NCI-H345 treated with DMSO at 0.1 percent for 48 hours (cell line): ENCODE measurements at regions not wholly inside any gene's neighbourhood (a gene's known extent, or its start where the extent isn't known, plus 50 kb on each side); places are given as distances from the start of the nearest gene placed in this dataset.

Source experiments
- DNase-seq: peaks from one replicate; lab custom pipeline; 2025; ENCODE audit not compliant: unreplicated experiment; lab: John Stamatoyannopoulos, UW

GRCh38 chr7:79590391-79590790, 136.9 kb upstream of the MAGI2 start:
- DNase-seq, result no peak

GRCh38 chr7:79570903-79571302, 117.4 kb upstream of the MAGI2 start:
- no peak for DNase-seq

- DNase-seq, result no peak
These were observed 110.5 kb upstream of the MAGI2 start for GRCh38 chr7:79563821-79564522.

- peak; percentile 25 for DNase-seq
These were observed 102.1 kb upstream of the MAGI2 start for GRCh38 chr7:79555571-79555970.

- DNase-seq, result no peak
These were observed 100.5 kb upstream of the MAGI2 start for GRCh38 chr7:79553811-79554555.

GRCh38 chr7:79552463-79552862, 99.0 kb upstream of the MAGI2 start:
- DNase-seq, result no peak

- DNase-seq, result no peak
These were observed 95.3 kb upstream of the MAGI2 start for GRCh38 chr7:79548727-79549126.

- no peak for DNase-seq
These were observed 93.7 kb upstream of the MAGI2 start for GRCh38 chr7:79547132-79547531.

GRCh38 chr7:79540592-79540991, 87.1 kb upstream of the MAGI2 start:
- DNase-seq, result no peak

GRCh38 chr7:79534128-79534527, 80.7 kb upstream of the MAGI2 start:
- no peak for DNase-seq

- DNase-seq, result no peak
These were observed 78.6 kb upstream of the MAGI2 start for GRCh38 chr7:79531905-79532664.

- no peak for DNase-seq
These were observed 77.6 kb upstream of the MAGI2 start for GRCh38 chr7:79531116-79531515.

GRCh38 chr7:79529881-79530235, 76.4 kb upstream of the MAGI2 start:
- no peak for DNase-seq

- DNase-seq, result peak; percentile 75
These were observed 75.9 kb upstream of the MAGI2 start for GRCh38 chr7:79529214-79529880.

- DNase-seq, result no peak
These were observed 75.0 kb upstream of the MAGI2 start for GRCh38 chr7:79528421-79528820.

- no peak for DNase-seq
These were observed 70.6 kb upstream of the MAGI2 start for GRCh38 chr7:79524048-79524447.

GRCh38 chr7:79523436-79523835, 70.0 kb upstream of the MAGI2 start:
- no peak for DNase-seq

GRCh38 chr7:79520543-79520942, 67.1 kb upstream of the MAGI2 start:
- DNase-seq, result no peak

GRCh38 chr7:79515358-79515757, 61.9 kb upstream of the MAGI2 start:
- no peak for DNase-seq

- no peak for DNase-seq
These were observed 59.8 kb upstream of the MAGI2 start for GRCh38 chr7:79513261-79513660.

- DNase-seq, result no peak
These were observed 58.8 kb upstream of the MAGI2 start for GRCh38 chr7:79512261-79512660.
